K562 (cell line): ENCODE measurements at regions not wholly inside any gene's neighbourhood (a gene's known extent, or its start where the extent isn't known, plus 50 kb on each side); places are given as distances from the start of the nearest gene placed in this dataset.

Experiments used
- ESRRA ChIP-seq: fragments of 450-650 bp; IDR thresholded peaks from 2 replicates; pipeline ENCODE4 v1.6.1; 2014; ENCODE audit warnings: low read depth, mild to moderate bottlenecking, moderate library complexity, borderline replicate concordance
- REST ChIP-seq, 2 experiments: fragments of 450-650 bp; formaldehyde crosslinking in 1 of 2; IDR thresholded peaks; 2 replicates each; pipeline versions ENCODE4 v1.4.0 to v1.6.1; 2014 to 2020; ENCODE audit warnings: mild to moderate bottlenecking in 2 of 2, borderline replicate concordance in 1 of 2, low read depth in 1 of 2
- SFPQ ChIP-seq: fragments of 200-400 bp; formaldehyde crosslinking; IDR thresholded peaks from 2 replicates; pipeline ENCODE4 v1.6.1; 2017; ENCODE audit warnings: mild to moderate bottlenecking, low read depth, low read length, moderate library complexity
- SMC3 ChIP-seq: conservative IDR thresholded peaks from 2 replicates; pipeline ENCODE4 v1.6.1; 2011; ENCODE audit warnings: low read depth, low read length, improper control_type of control experiment; ENCODE audit not compliant: insufficient read depth
- TCF7 ChIP-seq: sonication (generic); IDR thresholded peaks from 2 replicates; pipeline ENCODE4 v1.6.1; 2016; ENCODE audit warnings: antibody characterized with exemption, borderline replicate concordance

GRCh38 chr16:25487888-25488287 is 203.9 kb upstream of the HS3ST4 start:
- TF ChIP-seq SFPQ, result no peak
- no peak for TF ChIP-seq SMC3
- TF ChIP-seq TCF7, result no peak
- TF ChIP-seq REST (IDR thresholded peaks at IDR 0.05; ENCODE audit: borderline replicate concordance), result no peak
- TF ChIP-seq REST (CRISPR knock-in tag; IDR thresholded peaks at IDR 0.05; ENCODE audit: low read depth), result no peak
- TF ChIP-seq ESRRA, result no peak
